Fibroblast of skin of abdomen (primary cell): ENCODE measurements at regions not wholly inside any gene's neighbourhood (a gene's known extent, or its start where the extent isn't known, plus 50 kb on each side); places are given as distances from the start of the nearest gene placed in this dataset.
"Not testable (repeated sequence)": the region's sequence is repeated elsewhere in the genome, so short reads cannot be mapped to it uniquely, and the experiment has no call there.

Source experiments
- DNase-seq: peaks from one replicate; pipeline ENCODE4 v3.0.0-alpha.2; 2013

DNA sequence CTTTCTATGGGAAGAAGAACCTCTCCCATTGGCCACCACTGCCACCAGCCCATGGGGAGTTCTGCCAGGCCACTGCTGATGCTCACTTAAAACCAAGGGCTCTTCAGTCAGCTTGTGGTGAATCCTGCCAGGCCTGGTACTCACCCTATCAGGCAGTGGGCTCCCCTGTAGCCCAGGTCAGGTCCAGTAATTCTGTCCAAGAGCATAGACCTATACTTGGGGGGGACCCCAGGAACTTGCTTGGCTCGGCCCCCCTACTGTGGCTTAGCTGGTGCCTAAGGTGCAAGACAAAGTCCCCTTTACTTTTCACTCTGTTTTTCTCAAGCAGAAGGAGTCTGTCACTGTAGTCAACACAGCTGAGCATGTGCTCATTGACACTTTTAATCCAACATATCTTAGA lies 1012.2 kb downstream of the PCDH19 start:
- no peak for DNase-seq

DNA sequence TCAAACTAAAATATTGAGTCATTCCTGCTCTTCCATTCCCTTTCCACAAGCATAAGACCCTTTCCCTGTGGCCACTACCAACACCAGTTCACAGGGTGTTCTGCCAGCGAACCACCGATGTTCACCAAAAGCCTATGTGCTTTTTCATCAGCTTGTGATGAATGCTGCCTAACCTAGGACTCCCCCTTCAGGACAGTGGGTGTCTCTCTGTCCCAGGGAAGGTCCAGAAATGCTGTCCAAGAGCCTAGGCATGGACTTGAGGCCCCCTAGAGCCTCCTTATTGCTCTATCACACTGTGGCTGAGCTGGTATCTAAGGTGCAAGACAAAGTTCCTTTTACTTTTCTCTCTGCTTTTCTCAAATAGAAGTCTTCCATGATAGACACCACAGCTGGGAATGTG lies 1015.6 kb downstream of the PCDH19 start:
- no peak for DNase-seq

DNA sequence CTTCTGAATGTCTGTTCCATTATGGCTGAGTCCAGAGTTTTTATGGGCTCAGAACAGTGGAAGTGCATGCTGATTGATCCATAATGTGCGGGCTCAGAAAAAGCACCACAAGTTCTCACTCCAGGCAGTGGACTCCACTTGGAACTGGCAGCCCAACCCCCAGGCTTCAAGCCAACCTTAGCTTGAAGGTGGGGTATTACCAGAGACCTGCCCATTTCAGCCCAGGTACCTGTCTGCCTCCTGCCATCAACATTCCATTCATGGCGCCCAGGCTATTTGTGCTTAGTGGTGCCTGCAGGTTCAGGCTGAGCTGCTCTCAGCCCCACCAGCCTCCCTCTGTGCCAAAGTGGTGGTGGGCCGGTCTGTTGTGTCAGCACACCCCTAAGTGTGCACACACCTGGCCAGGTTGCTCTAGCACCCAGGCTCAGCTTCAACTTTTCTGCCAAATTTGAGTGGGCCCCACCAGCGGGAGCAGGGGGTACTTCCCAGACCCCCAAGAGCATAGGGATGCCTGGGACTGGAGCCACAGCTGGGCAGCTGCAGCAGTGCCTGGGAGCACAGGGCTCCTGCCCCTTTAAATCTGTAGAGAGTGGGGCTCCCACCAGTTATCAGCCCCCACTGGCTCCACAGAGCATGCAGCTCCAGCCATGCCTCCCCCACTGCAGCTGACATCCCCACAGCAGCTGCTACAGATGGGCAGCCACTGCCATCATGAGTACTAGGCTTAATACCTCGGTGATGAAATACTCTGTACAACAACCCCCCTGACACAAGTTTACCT lies 1025.3 kb downstream of the PCDH19 start:
- no peak for DNase-seq

GRCh38 chrX:99383786-99384185 lies 1026.3 kb downstream of the PCDH19 start:
- DNase-seq = no peak

DNA sequence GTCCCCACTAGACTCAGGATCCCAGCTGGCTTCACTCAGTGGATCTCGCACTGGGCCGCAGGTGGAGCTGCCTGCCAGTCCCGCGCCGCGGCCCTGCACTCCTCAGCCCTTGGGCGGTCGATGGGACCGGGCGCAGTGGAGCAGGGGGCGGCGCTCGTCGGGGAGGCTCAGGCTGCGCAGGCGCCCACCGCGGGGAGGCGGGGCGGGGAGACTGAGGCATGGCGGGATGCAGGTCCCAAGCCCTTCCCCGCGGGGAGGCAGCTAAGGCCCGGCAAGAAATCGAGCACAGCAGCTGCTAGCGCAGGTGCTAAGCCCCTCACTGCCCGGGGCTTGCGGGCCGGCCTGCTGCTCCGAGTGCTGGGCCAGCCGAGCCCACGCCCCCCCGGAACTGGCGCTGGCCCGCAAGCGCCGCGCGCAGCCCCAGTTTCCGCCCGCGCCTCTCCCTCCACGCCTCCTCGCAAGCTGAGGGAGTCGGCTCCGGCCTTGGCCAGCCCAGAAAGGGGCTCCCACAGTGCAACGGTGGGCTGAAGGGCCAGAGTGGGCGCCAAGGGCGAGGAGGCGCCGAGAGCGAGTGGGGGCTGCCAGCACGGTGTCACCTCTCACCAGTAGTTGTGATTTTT lies 1038.0 kb downstream of the PCDH19 start:
- no peak for DNase-seq

GRCh38 chrX:99353412-99353811 lies 1056.7 kb downstream of the PCDH19 start:
- no peak for DNase-seq

- DNase-seq = no peak
These were observed 1061.8 kb downstream of the PCDH19 start for GRCh38 chrX:99348256-99348655.

GRCh38 chrX:99308302-99308701 lies 1101.8 kb downstream of the PCDH19 start:
- no peak for DNase-seq

- no peak for DNase-seq
These were observed 1104.5 kb downstream of the PCDH19 start for GRCh38 chrX:99305573-99305972.

- DNase-seq = peak; percentile 1
These were observed 1108.1 kb downstream of the PCDH19 start for GRCh38 chrX:99301990-99302389.

GRCh38 chrX:99271641-99272040 lies 1138.4 kb downstream of the PCDH19 start:
- no peak for DNase-seq

DNA sequence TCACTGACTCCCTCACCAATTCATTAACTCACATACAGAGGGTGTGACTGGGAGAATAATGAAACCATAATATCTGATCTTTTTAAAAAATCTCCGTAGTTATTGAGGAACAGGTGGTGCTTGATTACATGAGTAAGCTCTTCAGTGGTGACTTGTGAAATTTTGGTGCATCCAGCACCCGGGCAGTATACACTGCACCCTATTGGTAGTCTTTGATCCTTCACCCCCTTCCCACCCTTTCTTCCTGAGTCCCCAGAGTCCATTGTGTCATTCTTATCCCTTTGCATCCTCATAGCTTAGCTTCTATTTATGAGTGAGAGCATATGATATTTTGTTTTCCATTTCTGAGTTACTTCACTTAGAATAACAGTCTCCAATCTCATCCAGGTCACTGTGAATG lies 1143.8 kb downstream of the PCDH19 start:
- DNase-seq = no peak

DNA sequence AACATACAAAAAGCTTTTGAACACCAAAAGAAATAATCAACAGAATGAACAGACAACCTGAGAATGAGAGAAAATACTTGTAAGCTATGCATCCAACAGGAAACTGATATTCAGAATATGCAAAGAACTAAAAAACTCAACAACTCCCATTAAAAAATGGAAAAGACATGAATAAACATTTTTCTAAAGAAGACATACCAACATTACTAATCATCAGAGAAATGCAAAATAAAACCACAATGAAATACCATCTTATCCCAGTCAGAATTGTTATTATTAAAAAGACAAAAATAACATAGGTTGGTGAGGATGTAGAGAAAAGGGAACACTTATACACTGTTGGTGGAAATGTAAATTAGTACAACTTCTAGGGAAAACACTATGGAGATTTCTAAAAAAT lies 1161.9 kb downstream of the PCDH19 start:
- DNase-seq = no peak

DNA sequence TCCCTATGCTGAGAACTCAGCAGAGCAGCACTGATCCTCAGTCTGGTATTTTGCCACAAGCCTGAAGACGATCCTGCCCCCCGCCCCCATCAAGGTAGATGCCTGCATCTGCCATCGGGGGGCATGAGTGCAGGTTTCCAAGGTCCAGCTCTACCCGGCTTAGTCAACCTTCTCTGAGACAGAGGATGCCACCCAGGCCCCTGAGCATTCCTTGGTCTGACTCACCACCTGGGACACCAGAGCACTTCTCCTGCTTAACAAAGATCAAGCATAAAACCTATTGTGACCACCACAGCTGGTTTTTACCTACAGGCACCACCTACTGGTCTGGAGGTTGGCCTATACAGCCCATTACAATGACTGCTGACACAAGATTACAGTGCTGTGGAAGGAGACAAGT lies 1168.1 kb downstream of the PCDH19 start:
- no peak for DNase-seq

- DNase-seq = not testable (repeated sequence)
These were observed 1175.7 kb downstream of the PCDH19 start for GRCh38 chrX:99234384-99234783.

- no peak for DNase-seq
These were observed 1217.7 kb downstream of the PCDH19 start for GRCh38 chrX:99192421-99192820.

DNA sequence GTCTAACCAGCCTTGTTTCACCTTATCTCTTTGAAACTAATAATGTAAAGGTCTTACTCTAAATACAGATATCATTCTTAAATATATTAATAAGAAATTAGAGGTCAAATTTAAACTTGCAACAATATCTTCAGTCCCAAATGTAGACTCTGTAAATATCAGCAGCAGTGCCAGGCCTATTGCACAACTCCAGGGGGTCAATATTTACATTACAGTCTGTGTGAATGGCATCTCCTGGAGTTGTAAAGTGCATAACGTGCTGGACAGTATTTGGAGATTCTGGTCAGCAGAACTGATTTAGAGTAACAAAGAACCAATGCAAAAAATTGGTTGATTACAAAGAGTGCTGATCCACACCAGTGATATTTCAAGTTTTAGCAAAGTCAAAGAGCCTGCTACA lies 1225.9 kb downstream of the PCDH19 start:
- no peak for DNase-seq

- DNase-seq = no peak
These were observed 1237.1 kb downstream of the PCDH19 start for GRCh38 chrX:99172958-99173357.

GRCh38 chrX:99142745-99143144 lies 1267.3 kb downstream of the PCDH19 start:
- no peak for DNase-seq

GRCh38 chrX:99137488-99137887 lies 1272.6 kb downstream of the PCDH19 start:
- DNase-seq = no peak

DNA sequence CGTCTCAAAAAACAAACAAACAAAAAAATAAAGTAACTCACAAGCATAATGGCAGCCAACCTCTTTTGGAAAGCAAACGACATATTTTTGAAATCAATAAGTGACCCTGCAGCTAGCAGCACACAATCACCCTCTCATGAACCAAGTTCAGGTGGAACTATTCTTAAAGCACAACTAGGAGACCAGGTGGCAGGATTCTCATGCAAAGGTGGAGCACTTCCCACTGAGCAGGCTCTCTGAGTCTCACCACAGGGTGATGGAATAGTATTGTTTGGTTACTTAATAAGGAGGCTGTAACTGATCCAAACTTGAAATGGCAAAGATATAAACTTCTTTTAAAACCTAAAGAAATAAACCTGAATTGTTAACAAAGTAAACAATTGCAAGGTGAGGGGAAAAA lies 1293.1 kb downstream of the PCDH19 start:
- DNase-seq = no peak

GRCh38 chrX:99095965-99096635 lies 1314.0 kb downstream of the PCDH19 start:
- no peak for DNase-seq

- no peak for DNase-seq
These were observed 1318.6 kb downstream of the PCDH19 start for GRCh38 chrX:99091459-99091858.

GRCh38 chrX:99078301-99078700 lies 1331.8 kb downstream of the PCDH19 start:
- DNase-seq = no peak
